GM19238 (cell line): ENCODE measurements at regions not wholly inside any gene's neighbourhood (a gene's known extent, or its start where the extent isn't known, plus 50 kb on each side); places are given as distances from the start of the nearest gene placed in this dataset.

Experiments used
- DNase-seq: peaks from one replicate; pipeline ENCODE4 v3.0.0; 2011; ENCODE audit warnings: low spot score; ENCODE audit not compliant: insufficient read length

GRCh38 chr9:106419829-106420228, 443.1 kb upstream of the ZNF462 start:
- DNase-seq, result no peak

DNA sequence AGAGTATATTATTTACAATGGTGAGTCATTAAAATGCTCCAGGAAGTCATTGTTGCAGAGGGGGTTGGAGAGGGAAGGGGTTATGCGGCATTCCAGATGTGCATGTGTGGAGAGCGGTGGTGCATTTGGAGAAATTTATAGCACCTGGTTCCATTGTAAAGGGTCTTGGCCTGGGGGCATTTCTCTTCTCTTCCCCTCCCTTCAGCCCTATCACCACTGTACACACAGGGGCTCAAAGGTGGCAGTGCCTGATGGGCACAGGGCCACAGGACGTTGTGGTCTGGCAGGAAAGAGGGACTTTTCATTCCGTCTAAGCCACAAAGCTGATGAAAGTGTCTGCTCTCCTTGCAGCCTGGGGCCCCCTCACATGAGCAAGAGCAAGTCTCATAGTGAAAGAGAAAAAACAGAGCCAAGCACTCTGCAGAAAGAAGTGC, 442.4 kb upstream of the ZNF462 start:
- no peak for DNase-seq

- DNase-seq, result no peak
Measured at GRCh38 chr9:106421772-106422171, 441.2 kb upstream of the ZNF462 start.

DNA sequence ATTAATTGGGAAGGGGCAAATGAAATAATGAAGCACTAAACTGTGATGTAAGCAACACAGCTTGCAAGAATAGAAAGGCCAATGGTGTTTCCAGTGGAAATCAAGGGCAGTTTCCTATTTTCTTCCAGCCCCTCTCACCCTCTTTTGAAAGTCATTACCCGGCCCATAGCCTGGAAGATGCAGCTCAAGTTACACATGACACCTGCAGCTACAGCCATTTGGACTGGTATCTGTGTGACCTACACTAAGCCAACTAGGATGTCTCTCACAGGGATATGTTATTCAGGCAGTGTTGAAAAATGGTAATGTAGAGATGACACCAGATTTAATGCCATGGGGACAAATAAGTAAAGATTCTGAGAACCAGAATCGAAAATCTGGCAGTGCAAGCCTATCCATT, 439.4 kb upstream of the ZNF462 start:
- no peak for DNase-seq

GRCh38 chr9:106432631-106433030, 430.3 kb upstream of the ZNF462 start:
- DNase-seq, result no peak

DNA sequence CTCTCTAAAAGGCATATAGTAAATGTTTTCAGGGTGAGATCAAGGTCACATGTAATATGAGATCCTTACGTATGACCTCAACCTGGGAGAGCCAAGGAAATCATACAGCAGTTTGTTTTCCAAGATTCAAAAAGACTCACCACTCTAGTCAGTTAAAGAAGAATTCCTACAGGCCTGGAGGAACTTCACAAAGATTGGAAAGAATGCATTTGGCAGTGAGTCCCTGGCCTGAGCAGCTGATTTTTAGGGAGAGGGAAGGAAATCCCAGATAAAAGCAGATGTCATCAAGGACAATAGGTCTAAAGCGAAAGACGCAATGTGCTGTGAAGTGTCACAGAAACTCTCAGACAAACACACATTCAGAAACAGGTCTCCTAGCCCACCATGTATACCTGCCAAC, 424.0 kb upstream of the ZNF462 start:
- DNase-seq, result no peak

DNA sequence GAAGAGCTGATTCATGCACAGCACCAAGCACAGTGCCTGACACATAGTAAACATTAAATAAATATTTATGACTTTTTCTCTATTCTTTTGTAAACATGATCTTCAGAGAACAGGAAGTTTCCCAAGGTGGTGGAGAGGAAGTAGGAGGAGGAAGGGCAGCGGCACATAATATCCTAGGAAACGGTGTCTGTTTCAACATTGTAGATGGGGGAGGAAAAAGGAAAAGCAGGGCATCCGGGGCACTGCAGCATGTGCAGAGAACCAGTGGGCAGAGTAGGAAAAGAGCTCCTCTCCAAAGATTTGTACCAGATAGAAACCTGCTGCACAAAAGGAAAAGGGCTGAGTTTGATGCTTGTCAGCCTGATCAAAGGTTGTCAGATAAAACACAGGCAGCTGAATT, 421.7 kb upstream of the ZNF462 start:
- DNase-seq, result no peak

- DNase-seq, result no peak
Measured at GRCh38 chr9:106443520-106443919, 419.4 kb upstream of the ZNF462 start.

DNA sequence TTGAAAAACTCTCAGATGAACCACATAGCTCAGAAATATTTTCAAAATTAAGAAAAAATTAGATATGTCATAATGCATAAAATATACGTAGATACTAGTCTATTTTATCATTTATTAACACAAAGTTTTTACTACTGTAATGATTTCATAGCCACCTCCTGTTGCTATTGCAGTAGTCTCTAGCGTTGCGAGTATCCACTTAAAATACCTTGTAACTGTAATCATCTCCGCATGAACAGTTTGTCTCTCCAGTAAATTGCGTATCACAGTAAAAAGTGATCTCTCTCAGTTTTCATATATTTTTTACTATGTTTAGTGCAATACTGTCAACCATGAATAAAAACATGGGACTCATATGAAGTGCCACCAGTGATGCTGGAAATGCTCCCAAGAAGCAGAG, 417.9 kb upstream of the ZNF462 start:
- DNase-seq, result no peak

DNA sequence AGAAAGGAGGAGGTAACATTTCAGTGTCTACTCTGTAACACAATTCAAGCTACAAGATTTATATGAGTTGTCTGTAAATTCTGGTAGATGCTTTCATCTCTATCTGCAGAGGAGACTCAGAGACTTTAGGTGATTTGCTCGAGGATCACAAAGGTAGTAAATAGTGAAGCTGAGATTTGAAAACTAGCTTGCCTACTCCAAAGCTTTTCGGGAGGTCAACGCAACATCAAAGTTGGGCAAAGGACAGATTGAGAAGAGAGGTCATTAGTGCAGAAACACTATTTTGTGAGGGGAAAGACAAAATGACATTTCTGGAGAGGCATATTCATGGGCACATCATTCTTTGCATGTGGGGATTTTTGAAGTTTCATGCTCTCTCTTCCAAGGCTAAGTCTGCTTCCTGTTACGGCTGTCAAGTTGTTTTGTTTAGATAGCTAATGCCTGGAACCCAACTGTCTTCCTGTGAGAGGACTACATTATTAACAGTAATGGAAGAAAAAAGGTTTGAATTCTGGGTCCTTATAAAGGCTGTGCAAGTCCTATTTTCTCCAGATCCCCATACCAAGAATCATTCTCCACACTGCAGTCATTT, 413.5 kb upstream of the ZNF462 start:
- DNase-seq, result no peak

GRCh38 chr9:106450549-106450948, 412.4 kb upstream of the ZNF462 start:
- no peak for DNase-seq

DNA sequence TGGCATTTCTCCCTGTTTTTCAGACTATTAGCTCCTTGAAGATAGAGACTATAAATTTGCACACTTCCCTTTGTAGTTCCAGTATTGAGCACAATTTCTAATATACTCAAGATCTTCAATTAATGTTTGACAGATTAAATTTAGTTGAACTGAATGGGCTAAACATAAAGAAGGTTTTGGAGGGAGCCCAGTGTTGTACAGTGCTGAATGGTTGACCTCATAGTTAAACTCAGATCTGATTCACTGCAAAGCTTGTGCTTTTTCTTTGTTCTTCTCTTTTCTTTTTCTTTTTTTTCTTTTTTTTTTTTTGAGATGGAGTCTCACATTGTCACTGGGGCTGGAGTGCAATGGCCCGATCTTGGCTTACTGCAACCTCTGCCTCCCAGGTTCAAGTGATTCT, 411.7 kb upstream of the ZNF462 start:
- DNase-seq, result no peak

DNA sequence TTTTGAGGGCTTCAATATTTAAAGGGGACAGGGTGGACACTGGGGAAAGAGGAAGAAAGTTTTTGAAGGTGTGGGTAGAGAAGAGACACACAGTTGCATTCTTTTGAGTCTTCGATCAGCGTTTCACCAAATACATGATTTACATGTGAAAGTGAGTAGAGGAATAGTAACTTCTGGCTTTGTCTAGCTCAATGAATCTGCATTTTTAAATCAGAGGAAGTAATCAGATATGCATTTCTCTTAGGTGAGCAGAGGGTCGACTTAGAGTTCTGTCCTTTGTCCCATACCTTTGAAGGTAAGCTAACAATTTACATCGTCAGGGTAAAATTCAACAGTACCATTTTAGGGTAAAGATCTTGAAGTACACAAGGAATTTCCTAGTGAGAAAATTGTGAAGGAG, 406.4 kb upstream of the ZNF462 start:
- DNase-seq, result no peak

DNA sequence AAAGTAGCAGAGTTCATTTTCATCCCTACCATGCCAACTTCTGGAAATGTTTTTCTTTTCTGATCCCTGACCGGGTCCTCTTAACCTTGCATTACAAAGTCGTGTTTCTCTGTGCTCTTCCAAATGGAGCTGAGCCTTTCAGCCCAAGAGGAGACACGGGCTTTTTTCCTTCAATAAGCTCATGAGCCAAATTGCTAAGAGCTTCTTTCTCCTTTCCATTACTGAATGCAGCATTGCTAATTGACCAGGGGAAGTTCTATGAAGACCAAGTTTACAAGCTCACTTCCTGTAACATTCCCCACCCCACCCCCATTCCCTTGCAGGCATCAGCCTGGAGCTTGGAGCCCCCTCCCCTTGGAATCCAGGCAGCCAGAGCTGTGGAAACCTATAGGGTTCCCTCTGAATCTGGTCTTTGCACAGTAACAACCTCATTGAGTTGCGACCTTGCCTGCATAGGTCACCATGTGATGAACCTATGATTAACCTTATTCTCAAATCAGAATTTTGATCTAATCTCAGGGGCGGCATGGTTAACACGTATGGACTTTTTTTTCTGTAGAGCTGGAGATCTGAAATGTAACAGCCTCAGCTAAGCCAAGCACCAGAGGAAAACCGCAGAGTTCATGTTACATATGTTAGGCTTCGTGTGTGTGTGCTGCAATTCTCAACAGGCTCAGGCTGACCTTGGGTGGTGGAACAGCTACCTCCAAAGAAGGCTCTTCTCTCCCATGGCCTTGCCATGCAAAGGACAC, 395.7 kb upstream of the ZNF462 start:
- no peak for DNase-seq

GRCh38 chr9:106467865-106468164, 395.2 kb upstream of the ZNF462 start:
- no peak for DNase-seq

DNA sequence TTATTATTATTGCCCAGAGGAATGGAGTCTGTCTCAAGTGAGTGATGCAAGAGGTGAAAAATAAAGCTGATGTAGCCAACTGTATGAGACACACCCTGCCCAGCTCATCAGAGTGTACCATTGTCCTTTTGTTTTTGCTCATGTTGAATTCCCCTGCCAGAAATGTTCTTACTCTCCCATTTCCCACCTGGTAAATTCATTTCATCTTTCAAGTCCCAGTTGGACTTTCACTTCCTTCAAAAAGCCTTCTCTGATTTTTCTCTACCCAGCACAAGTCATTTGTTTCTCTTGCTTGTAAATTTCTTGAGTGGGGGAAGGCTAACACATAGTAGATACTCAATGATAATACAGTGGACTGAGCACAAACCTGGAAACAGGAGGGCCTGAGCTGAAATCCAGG, 394.5 kb upstream of the ZNF462 start:
- DNase-seq, result no peak

- no peak for DNase-seq
Measured at GRCh38 chr9:106478312-106478711, 384.7 kb upstream of the ZNF462 start.

DNA sequence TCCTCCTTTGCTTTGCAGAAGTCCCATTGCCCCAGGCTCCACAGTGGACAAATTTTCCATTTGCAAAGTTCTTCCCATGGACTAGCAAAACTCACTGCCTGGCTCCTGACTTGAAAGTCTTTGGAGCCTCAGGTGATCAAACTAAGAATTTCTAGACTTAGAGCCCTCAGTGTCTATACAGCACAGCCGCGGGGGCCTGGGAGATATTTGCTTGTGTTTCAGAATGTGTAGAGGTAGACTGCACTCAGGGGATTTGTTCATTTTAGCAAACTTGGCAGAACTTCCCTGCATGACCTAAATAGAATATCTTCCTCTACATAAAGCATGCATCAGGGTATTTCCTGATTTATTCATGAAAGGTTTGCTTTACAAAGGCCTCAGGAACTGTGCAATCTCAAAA, 384.2 kb upstream of the ZNF462 start:
- DNase-seq, result no peak

DNA sequence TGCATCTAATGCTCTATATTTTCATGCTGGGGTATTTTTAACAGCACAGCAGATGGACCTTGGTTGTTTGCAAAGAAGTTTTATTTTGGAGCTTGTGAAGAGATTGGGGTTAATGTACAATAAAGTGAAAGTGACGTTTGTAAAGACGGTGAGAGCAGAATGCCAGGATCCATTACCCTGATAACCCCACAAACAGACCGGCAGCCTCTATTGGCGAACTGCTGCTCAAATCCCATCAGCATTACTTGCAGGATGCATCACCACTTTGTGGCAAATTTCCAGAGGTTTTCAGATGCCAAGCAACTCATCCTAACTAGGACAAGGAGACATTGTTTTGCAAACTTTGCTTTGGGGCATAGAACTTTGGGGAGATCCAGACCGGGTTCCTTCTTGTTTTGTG, 383.3 kb upstream of the ZNF462 start:
- no peak for DNase-seq

DNA sequence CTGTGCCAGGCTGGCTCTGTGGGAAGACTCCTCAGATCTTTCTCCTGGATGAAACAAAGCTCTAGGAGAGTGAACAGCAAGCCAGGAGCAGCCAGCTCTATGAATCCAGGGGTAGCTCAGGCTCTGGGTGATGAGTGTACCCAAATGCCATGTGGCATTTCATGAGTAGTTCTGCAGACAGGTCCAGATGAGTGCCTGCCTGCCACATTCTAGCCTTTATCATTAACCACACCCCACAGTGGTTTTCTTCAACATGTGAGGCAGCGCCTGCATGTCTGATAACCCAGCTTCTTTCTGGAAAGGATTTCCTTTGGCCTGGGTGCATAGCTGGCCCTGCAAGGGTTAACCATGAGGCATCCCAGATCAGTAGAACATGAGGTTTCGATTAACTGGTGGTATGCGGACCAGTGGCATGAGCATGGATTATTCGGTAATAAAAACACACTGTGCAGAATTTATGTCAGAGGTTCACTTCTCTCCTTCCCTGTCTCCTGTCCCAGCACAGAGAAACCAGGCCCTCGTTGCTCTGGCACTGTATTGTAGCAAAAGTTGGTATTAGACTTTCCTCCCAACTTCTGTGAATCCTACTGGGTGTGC, 381.9 kb upstream of the ZNF462 start:
- no peak for DNase-seq

DNA sequence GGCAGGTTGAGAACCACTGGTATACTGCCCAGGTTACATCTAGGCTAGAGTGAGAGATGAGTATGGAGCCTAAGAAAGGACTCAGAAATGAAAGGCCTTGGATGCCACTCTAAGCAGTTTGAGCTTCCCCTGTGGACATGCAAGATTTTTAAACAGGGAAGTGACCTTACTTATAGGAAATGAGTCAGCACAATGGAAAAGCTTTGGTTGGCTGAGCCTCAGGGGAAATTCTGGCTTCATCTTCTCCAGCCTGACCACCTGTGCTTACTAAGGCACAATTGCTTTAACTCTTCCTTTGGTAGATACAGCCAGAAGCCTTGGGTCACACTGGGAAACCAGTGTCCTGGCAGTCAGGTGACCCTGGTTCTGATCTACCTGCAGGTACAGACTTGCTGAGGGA, 380.2 kb upstream of the ZNF462 start:
- DNase-seq, result no peak

DNA sequence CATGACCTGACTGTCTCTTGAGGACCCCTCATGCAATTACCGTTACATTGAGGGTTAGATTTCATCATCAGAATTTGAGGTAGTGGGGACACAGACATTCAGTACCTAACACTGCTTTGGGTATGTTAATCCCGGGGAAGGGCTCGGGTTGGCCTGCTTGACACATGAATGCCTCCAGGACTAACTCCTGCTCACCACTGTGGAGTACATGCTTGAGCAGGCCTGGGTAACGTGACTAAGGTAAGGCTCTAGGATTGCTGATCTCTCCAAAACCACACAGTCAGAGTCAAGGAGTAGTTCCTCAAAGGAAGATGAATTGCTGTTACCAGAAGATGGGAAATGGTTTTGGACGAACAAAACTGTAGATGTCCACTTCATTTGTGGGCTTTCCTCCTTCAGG, 376.3 kb upstream of the ZNF462 start:
- no peak for DNase-seq

- no peak for DNase-seq
Measured at GRCh38 chr9:106487266-106487665, 375.7 kb upstream of the ZNF462 start.
